B cell (primary cell): ENCODE measurements at regions not wholly inside any gene's neighbourhood (a gene's known extent, or its start where the extent isn't known, plus 50 kb on each side); places are given as distances from the start of the nearest gene placed in this dataset.

Experiments used
- ATAC-seq: fragments of 200-7000 bp; cut with Tn5 transposase; one replicate; pipeline ENCODE4 v1.10.0; 2021; ENCODE audit warnings: low read depth, mild to moderate bottlenecking, moderate number of reproducible peaks, moderate library complexity
- CTCF ChIA-PET: fragments of 350-600 bp; sonication (Branson Sonifier 250); formaldehyde crosslinking; loops from one replicate; lab custom pipeline; 2021; ENCODE audit warnings: antibody characterized with exemption, inconsistent platforms; lab: Charles Lee
- POLR2A ChIA-PET: fragments of 350-600 bp; sonication (Branson Sonifier 250); formaldehyde crosslinking; loops from one replicate; lab custom pipeline; 2021; ENCODE audit warnings: antibody characterized with exemption; lab: Charles Lee
- DNase-seq: peaks from one replicate; pipeline ENCODE4 v3.0.0; 2013
- H2AFZ ChIP-seq: 2 replicates; pipeline ENCODE4 v1.6.1; 2012; ENCODE audit warnings: mild to moderate bottlenecking, low read depth, low read length; ENCODE audit not compliant: insufficient read depth, poor library complexity, severe bottlenecking
- H3K27ac ChIP-seq, 2 donors: 1 replicate in 1 of 2; 2 replicates in 1 of 2; pipeline ENCODE4 v1.5.1; 2012 to 2013; ENCODE audit warnings: low read length in 2 of 2, mild to moderate bottlenecking in 2 of 2, moderate library complexity in 1 of 2
- H3K27me3 ChIP-seq, 4 experiments: fragments of 200-600 bp in 1 of 4; sonication (generic) in 1 of 4; replicated peaks in 1 of 4; 1 replicate in 2 of 4; 2 replicates in 2 of 4; pipeline versions ENCODE4 v1.6.1 to v1.7.0; 2013 to 2016; ENCODE audit warnings: low read length in 3 of 4, mild to moderate bottlenecking in 2 of 4, mixed read lengths in 1 of 4, moderate library complexity in 1 of 4; ENCODE audit not compliant: insufficient read depth in 4 of 4, control insufficient read depth in 3 of 4; ENCODE audit errors: control extremely low read depth in 1 of 4
- H3K36me3 ChIP-seq, 2 experiments: replicated peaks in 1 of 2; 1 replicate in 1 of 2; 2 replicates in 1 of 2; pipeline versions ENCODE4 v1.6.1 to v1.7.1; 2013; ENCODE audit warnings: low read length in 1 of 2; ENCODE audit not compliant: insufficient read depth in 2 of 2, control insufficient read depth in 1 of 2; ENCODE audit errors: control extremely low read depth in 1 of 2, extremely low read depth in 1 of 2
- H3K4me1 ChIP-seq, 2 donors: fragments of 200-600 bp in 1 of 2; sonication (generic) in 1 of 2; 1 replicate in 1 of 2; 2 replicates in 1 of 2; pipeline versions ENCODE4 v1.5.1 to v1.6.1; 2013 to 2017; ENCODE audit warnings: low read length in 2 of 2; ENCODE audit not compliant: control insufficient read depth in 2 of 2, insufficient read depth in 2 of 2
- H3K4me2 ChIP-seq: replicated peaks from 2 replicates; pipeline ENCODE3; 2012; ENCODE audit warnings: mild to moderate bottlenecking, low read depth, low read length; ENCODE audit not compliant: poor library complexity, severe bottlenecking
- H3K4me3 ChIP-seq, 5 experiments: fragments of 200-600 bp in 1 of 5; sonication (generic) in 1 of 5; 1 replicate in 3 of 5; 2 replicates in 2 of 5; pipeline versions ENCODE4 v1.5.1 to v1.7.0; 2011 to 2016; ENCODE audit warnings: low read length in 4 of 5, mild to moderate bottlenecking in 4 of 5, low read depth in 2 of 5, control low read depth in 1 of 5, moderate library complexity in 1 of 5; ENCODE audit not compliant: insufficient read depth in 1 of 5; ENCODE audit errors: control extremely low read depth in 1 of 5, extremely low read depth in 1 of 5
- H3K79me2 ChIP-seq: fragments of 200-600 bp; sonication (generic); one replicate; pipeline ENCODE4 v1.6.0; 2016; ENCODE audit warnings: low read length; ENCODE audit not compliant: control insufficient read depth, insufficient read depth
- H3K9ac ChIP-seq: fragments of 200-600 bp; sonication (generic); 2 replicates; pipeline ENCODE4 v1.6.1; 2017; ENCODE audit warnings: mild to moderate bottlenecking, low read length, moderate library complexity
- H3K9me3 ChIP-seq, 3 donors: one replicate each; pipeline versions ENCODE4 v1.6.1 to v1.7.1; 2013; ENCODE audit warnings: low read length in 2 of 3; ENCODE audit not compliant: control insufficient read depth in 2 of 3, insufficient read depth in 1 of 3; ENCODE audit errors: control extremely low read depth in 1 of 3
- H4K20me1 ChIP-seq: 2 replicates; pipeline ENCODE4 v1.6.0; 2012; ENCODE audit warnings: mild to moderate bottlenecking, low read length; ENCODE audit not compliant: insufficient read depth, control insufficient read depth, poor library complexity, severe bottlenecking
- H3K27ac Mint-ChIP-seq: one replicate; pipeline ENCODE4 v1.8.0; 2021; ENCODE audit warnings: mixed read lengths
- H3K27me3 Mint-ChIP-seq: one replicate; pipeline ENCODE4 v1.8.0; 2021; ENCODE audit warnings: mixed read lengths
- H3K4me1 Mint-ChIP-seq: one replicate; pipeline ENCODE4 v1.8.0; 2021; ENCODE audit warnings: mixed read lengths
- H3K4me3 Mint-ChIP-seq: one replicate; pipeline ENCODE4 v1.8.0; 2021; ENCODE audit warnings: mixed read lengths
- H3K9me3 Mint-ChIP-seq: one replicate; pipeline ENCODE4 v1.8.0; 2022; ENCODE audit warnings: mixed read lengths; ENCODE audit not compliant: insufficient read depth
- CTCF ChIP-seq: fragments of 200-600 bp; IDR thresholded peaks from one replicate; pipeline ENCODE4 v1.8.0; 2022; ENCODE audit warnings: antibody characterized with exemption, mild to moderate bottlenecking
- EZH2 ChIP-seq: IDR thresholded peaks from 2 replicates; pipeline ENCODE4 v1.6.1; 2012; ENCODE audit warnings: borderline replicate concordance, low read depth, mild to moderate bottlenecking, moderate library complexity, low read length; ENCODE audit not compliant: insufficient read depth, poor library complexity, severe bottlenecking
- intact Hi-C: fragments of 100-400 bp; cut with micrococcal nuclease; formaldehyde crosslinking; loops from one replicate; pipeline ENCODE4 v1.10.0; 2022

GRCh38 chr12:67052981-67053380 lies 216.2 kb upstream of the CAND1 start:
- Histone ChIP-seq H3K9ac (no peak overlapping the region), H2AFZ (no peak overlapping the region), H3K4me2 (no peak overlapping the region), H3K4me1 (no peaks in the 10 kb centered on the region), H3K9me3 (peaks cover 0 to 4% (median 0%) of the 10 kb centered on the region in 3 donors), H3K36me3 (no peaks in the 10 kb centered on the region), H3K79me2 (no peaks in the 10 kb centered on the region), H3K27me3 (peaks cover 0 to 8% (median 5%) of the 10 kb centered on the region in 4 experiments), H3K4me3 (no peak overlapping the region), H3K27ac (no peak overlapping the region), H4K20me1 (no peaks in the 10 kb centered on the region)
- Mint-ChIP-seq H3K27me3 (peaks cover 18% of the 10 kb centered on the region), H3K27ac (no peak overlapping the region), H3K4me3 (no peak overlapping the region), H3K4me1 (no peaks in the 10 kb centered on the region), H3K9me3 (no peaks in the 10 kb centered on the region)
- TF ChIP-seq CTCF, result no peak
- no peak for TF ChIP-seq EZH2
- CTCF ChIA-PET, result no interaction called here
- POLR2A ChIA-PET, result no interaction called here
- ATAC-seq, result no peak
- no peak for DNase-seq
- intact Hi-C loops, result no loop called here

GRCh38 chr12:67056329-67056728 lies 212.8 kb upstream of the CAND1 start:
- intact Hi-C loops, result no loop called here
- CTCF ChIA-PET, result no interaction called here
- H3K79me2 ChIP-seq, result no peaks in the 10 kb centered on the region

More at GRCh38 chr12:67056329-67056728, 212.8 kb upstream of the CAND1 start:
- no peaks in the 10 kb centered on the region for H4K20me1 ChIP-seq
- H3K9me3 ChIP-seq, result peaks cover 0 to 2% (median 0%) of the 10 kb centered on the region in 3 donors
- no peak for DNase-seq
- POLR2A ChIA-PET, result no interaction called here
- H3K4me3 ChIP-seq, result no peak overlapping the region
- H3K4me2 ChIP-seq, result no peak overlapping the region
- H3K27ac ChIP-seq, result no peak overlapping the region
- H3K27ac Mint-ChIP-seq, result no peak overlapping the region
- no peak overlapping the region for H2AFZ ChIP-seq
- ATAC-seq, result no peak
- no peaks in the 10 kb centered on the region for H3K4me1 ChIP-seq
- H3K27me3 ChIP-seq, result peaks cover 0 to 8% (median 1%) of the 10 kb centered on the region in 4 experiments
- H3K9ac ChIP-seq, result no peak overlapping the region
- no peaks in the 10 kb centered on the region for H3K36me3 ChIP-seq
- peaks cover 11% of the 10 kb centered on the region for H3K27me3 Mint-ChIP-seq
- no peaks in the 10 kb centered on the region for H3K9me3 Mint-ChIP-seq
- TF ChIP-seq EZH2, result no peak
- TF ChIP-seq CTCF, result no peak
- no peak overlapping the region for H3K4me3 Mint-ChIP-seq
- no peaks in the 10 kb centered on the region for H3K4me1 Mint-ChIP-seq
